Cardiac septum (tissue), 1 donor: ENCODE measurements at regions not wholly inside any gene's neighbourhood (a gene's known extent, or its start where the extent isn't known, plus 50 kb on each side); places are given as distances from the start of the nearest gene placed in this dataset.
"Not testable (repeated sequence)": the region's sequence is repeated elsewhere in the genome, so short reads cannot be mapped to it uniquely, and the experiment has no call there.

Source experiments
- DNase-seq: peaks from one replicate; pipeline ENCODE4 v3.0.0-alpha.2; 2020; ENCODE audit warnings: low spot score
- intact Hi-C: fragments of 100-400 bp; cut with DNase I; formaldehyde crosslinking; loops from one replicate; pipeline ENCODE4 v1.14.0; 2022
- donor health status: DM: no; HTN: no; CAD: no.

DNA sequence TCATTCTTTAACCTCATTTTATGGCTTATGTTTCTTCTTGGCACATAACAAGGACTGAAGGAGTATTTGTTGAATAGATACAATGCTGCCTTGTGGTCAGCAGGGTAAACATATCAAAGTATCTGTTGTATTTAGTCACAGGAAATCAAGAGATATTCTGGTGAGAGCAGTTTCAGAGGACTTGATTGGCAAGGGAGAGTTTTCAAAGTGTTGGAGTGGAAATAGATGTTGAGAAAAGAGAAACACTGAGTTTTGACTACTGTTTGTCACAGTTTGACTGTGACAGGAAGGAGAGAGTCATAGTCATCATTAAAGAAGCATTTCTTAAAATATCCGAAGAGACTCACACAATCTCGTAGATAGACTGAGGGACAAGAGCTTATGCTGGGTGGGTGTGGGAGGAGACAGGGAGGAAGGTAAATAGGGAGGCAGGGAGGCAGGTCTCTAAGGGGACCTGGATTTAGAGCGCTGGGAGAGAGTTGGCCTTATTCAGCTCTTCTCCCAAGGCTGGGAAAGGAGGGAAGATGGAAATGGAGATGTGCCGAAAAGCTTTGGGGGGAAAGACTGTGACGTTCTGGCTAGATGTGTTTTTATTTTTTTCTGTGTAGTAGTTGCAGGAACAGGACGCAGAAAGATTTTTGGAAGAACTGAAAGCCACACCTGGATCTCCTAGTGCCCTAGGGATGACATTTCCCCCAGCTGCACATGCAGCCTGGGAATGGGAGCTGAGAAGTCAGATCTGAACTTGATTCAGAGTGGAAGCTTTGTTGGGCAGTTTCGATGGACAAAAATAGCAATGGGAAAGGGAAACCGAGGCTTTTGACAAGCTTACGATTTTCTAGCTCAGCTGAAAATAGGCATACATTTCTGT is 65.0 kb upstream of the IFNGR1 start:
- intact Hi-C loops, result no loop called here
- DNase-seq, result no peak

DNA sequence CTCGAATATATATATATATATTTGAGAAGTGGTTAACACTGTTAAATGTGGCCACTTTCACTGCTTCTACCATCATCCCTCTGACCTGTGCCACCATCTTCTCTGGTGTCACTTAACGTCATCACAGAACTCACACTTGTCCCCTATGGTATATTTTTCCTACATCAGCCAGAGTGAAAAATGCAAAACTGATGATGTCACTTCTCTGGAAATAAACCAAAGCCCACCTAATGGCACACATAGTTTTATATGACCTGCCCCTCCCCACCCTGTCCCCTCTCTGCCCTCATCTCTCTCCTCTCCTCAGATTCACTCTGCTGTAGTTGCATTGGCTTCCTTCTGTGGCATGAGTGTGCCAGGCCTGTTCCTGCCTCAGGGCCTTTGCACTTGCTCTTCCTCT is 63.9 kb upstream of the IFNGR1 start:
- intact Hi-C loops, result no loop called here
- DNase-seq, result no peak

DNA sequence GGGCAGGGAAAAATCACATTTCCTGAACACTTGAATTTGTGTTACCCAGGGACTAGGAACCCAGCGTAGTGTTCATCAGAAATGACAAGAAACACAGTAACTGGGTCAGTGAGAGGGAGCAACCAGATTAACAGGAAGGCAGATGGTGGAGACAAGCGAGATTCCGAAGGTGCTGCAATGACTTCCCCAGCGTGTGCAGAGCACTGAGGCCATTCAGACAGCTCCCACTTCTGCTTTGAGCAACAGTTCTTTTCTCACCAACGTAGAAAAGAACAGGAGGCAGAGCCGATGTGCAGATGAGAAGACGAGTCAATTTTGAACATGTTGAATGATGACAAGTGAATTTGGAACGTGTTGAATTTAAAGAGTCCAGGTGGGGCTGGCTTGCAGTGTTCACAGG is 63.1 kb upstream of the IFNGR1 start:
- intact Hi-C loops, result no loop called here
- DNase-seq, result no peak

DNA sequence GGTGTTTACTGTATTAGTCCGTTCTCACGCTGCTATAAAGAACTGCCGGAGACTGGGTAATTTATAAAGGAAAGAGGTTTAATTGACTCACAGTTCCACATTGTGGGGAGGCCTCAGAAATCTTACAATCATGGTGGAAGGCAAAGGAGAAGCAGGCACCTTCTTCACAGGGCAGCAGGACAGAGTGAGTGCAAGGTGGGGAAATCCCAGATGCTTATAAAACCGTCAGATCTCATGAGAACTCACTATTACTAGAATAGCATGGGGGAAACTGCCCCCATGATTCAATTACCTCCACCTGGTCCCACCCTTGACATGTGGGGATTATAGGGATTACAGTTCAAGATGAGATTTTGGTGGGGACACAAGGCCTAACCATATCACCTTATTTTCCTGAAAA is 60.1 kb upstream of the IFNGR1 start:
- intact Hi-C loops, result loop anchor here (5.0 kb wide), 1 partner anchor 138 kb away; no protein-coding TSS in a partner anchor

DNA sequence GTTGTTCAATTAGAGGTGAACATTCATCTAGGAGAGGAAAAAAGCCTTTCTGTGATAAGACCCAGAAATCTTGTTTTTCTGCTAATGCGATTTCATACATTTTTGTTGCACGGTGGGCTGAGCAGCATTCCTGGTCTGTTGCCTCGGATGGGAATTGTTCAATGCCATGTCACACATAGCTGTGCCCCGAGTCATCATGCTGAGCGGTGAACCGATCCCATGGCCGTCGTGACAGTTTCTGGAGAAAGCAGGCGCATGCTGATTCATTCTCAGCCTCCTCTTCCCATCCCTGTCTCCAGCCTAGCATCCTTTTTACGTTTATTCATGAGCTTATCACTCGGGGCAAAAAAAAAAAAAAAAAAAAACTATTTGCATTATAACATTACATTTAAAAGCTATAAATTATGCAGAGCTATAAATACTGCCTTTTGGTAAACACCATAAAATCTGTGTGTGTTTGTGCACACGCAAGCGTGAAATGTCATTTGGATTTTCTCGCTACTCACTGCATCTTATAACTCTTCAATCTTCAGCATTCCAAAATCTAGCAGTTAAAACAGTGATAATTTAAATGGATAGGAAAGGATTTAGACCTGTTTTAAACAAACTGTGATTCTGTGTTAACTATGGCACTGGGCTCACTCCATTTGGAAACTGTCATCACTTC is 58.9 kb upstream of the IFNGR1 start:
- intact Hi-C loops, result loop anchor here (5.0 kb wide), 1 partner anchor 139 kb away; no protein-coding TSS in a partner anchor
- DNase-seq, result no peak

More for the DNA sequence above, 60.1 kb upstream of the IFNGR1 start:
- DNase-seq, result not testable (repeated sequence)

DNA sequence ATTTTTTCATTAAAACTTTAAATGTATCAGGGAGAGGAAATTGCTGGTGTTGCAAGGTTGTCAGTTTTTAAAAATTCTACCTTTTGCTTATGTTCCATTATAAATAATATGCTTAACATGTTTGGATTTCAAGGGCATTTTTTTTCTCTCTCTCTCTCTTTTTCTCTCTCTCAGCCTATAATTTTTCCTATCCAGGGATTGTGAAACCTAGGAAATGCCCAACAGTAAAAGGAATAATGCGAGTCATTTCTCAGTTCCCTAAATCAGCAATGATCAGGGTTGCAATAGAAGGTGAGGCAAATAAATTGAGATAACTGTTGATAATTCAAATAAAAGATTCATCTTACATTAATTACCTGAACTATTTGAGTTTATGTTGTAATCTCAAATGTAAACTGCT is 53.2 kb upstream of the IFNGR1 start:
- intact Hi-C loops, result loop anchor here (5.0 kb wide), 1 partner anchor 40 kb away; no protein-coding TSS in a partner anchor

DNA sequence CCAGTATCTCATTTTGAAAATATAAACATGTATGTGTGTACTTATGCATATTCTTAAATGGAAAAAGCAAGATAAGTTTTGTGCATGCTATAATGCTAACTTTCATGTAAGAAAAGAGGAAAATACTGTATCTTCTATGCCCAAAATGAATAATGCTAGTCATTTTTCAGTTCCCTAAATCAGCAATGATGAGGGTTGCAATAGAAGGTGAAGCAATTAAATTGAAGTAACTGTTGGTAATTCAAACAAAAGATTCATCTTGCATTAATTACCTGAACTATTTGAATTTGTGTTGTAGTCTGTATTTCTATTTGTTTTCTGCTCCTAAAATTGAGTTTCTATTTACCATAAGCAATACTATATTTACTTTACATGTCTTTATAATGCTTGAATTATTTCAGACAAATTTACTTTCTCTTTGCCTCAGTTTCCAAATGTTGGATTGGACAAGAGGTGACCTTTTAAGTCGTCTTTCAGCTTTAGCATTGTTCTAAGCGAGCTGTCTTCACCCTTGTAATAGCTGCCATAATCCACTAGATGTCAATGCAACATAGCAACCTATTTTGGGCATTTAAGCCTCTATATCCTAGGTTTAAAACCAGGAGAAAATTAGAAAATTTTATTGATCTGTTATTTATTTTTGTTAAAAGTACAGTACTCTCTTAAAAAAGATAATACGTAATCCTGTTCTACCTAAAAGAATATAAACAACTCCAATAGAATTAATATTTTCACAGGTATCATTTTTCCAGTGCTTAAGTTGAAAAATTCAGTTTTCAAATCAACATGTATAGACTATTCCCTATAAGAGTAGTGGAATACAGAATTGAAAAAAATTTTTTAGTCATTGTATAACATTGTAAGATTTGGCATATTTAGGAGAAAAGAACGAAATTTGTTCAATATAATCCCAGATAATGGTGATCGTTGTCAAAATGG is 52.3 kb upstream of the IFNGR1 start:
- DNase-seq, result no peak
- intact Hi-C loops, result loop anchor here (5.0 kb wide), 1 partner anchor 41 kb away; no protein-coding TSS in a partner anchor

More for the DNA sequence above, 53.2 kb upstream of the IFNGR1 start:
- DNase-seq, result no peak

DNA sequence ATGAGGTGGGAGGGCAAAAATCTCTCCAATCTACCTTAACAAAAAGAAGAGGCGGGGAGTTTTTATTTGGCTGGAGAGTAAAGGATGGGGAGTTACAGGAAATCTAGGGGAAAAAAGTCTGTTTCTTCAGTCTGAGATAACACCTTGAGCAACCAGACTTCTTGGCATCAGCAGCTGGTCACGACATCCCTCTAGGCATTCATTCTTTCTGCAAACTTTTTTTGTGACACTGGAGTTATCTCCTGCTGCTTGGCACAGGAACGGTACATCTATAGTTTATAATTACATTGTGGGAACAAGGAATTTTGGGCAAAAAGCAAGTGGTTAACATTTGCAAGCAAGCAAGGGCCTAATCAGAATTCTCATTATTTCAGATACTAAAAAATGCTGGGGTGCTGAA is 50.6 kb upstream of the IFNGR1 start:
- intact Hi-C loops, result loop anchor here (5.0 kb wide), 2 partner anchors 42 to 372 kb away; no protein-coding TSS in a partner anchor
- DNase-seq, result no peak

DNA sequence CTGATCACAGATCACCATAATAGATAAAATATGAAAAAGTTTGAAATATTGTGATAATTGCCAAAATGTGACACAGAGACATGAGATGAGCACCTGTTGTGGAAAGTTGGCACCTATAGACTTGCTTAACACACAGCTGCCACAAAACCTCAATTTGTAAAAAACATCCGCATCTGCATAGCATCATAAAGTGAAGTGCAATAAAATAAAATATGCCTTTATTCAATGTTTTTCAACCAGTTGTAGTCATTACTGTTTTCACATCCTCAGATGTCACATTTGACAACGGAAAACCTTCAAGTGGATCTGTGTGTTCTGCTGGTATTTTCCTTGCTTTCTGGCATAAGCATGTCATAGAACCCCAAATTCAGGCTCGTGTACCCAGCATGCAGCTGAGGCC is 50.2 kb upstream of the IFNGR1 start:
- intact Hi-C loops, result loop anchor here (5.0 kb wide), 1 partner anchor 373 kb away; no protein-coding TSS in a partner anchor
- DNase-seq, result no peak
